OCI-LY7 (cell line): ENCODE measurements at regions not wholly inside any gene's neighbourhood (a gene's known extent, or its start where the extent isn't known, plus 50 kb on each side); places are given as distances from the start of the nearest gene placed in this dataset.

Experiments used
- BruUV-seq: library from RNA; stranded (reverse); fragments of 400-500 nt; replicated peaks from 2 replicates; lab custom pipeline; 2021; lab: Mats Ljungman, UMichigan
- CTCF ChIA-PET: fragments of 300-600 bp; sonication (Branson Sonifier 250); formaldehyde crosslinking; loops from one replicate; lab custom pipeline; 2022; ENCODE audit warnings: antibody characterized with exemption; ENCODE audit not compliant: unreplicated experiment; lab: Charles Lee
- POLR2A ChIA-PET: fragments of 300-600 bp; sonication (Branson Sonifier 250); formaldehyde crosslinking; loops from one replicate; lab custom pipeline; 2022; ENCODE audit warnings: antibody characterized with exemption; lab: Charles Lee
- DNase-seq: peaks from one replicate; pipeline ENCODE4 v3.0.0-alpha.2; 2015; ENCODE audit warnings: low spot score
- H2AFZ ChIP-seq: fragments of 200-600 bp; sonication (generic), shearing (Covaris generic); 2 replicates; pipeline ENCODE4 v1.6.1; 2014; ENCODE audit warnings: mild to moderate bottlenecking, antibody characterized with exemption, low read length, moderate library complexity
- H3K27ac ChIP-seq: fragments of 200-600 bp; sonication (generic); 2 replicates; pipeline ENCODE4 v1.5.1; 2014; ENCODE audit warnings: mixed run types, low read depth, mild to moderate bottlenecking, moderate library complexity, low read length, inconsistent platforms; ENCODE audit not compliant: poor library complexity, severe bottlenecking
- H3K36me3 ChIP-seq: fragments of 200-600 bp; sonication (generic); 2 replicates; pipeline ENCODE4 v1.6.1; 2014; ENCODE audit warnings: mild to moderate bottlenecking, antibody characterized with exemption, low read length, moderate library complexity, mixed read lengths; ENCODE audit not compliant: insufficient read depth
- H3K4me1 ChIP-seq: fragments of 200-600 bp; sonication (generic); 2 replicates; pipeline ENCODE4 v1.5.1; 2014; ENCODE audit warnings: mild to moderate bottlenecking, low read length; ENCODE audit not compliant: insufficient read depth, poor library complexity, severe bottlenecking
- H3K4me2 ChIP-seq: fragments of 200-600 bp; sonication (generic); 2 replicates; pipeline ENCODE4 v1.6.1; 2014; ENCODE audit warnings: mild to moderate bottlenecking, low read length
- H3K4me3 ChIP-seq: fragments of 200-600 bp; sonication (generic); 2 replicates; pipeline ENCODE4 v1.5.1; 2014; ENCODE audit warnings: mild to moderate bottlenecking, low read depth, low read length; ENCODE audit not compliant: poor library complexity, severe bottlenecking
- H3K79me2 ChIP-seq: fragments of 200-600 bp; sonication (generic); 2 replicates; pipeline ENCODE4 v1.6.1; 2016; ENCODE audit warnings: low read depth, mild to moderate bottlenecking, low read length, moderate library complexity, mixed read lengths; ENCODE audit not compliant: insufficient read depth
- H3K9me2 ChIP-seq: fragments of 200-600 bp; sonication (generic); 2 replicates; pipeline ENCODE4 v1.6.1; 2016; ENCODE audit warnings: mild to moderate bottlenecking, low read length, mixed read lengths; ENCODE audit not compliant: insufficient read depth
- H3K9me3 ChIP-seq: fragments of 200-600 bp; sonication (generic); 2 replicates; pipeline ENCODE4 v1.6.1; 2014; ENCODE audit warnings: mild to moderate bottlenecking, mixed run types, low read length, mixed read lengths
- H4K20me1 ChIP-seq: fragments of 200-600 bp; sonication (generic); 2 replicates; pipeline ENCODE4 v1.6.1; 2014; ENCODE audit warnings: mild to moderate bottlenecking, antibody characterized with exemption, low read length, moderate library complexity, mixed read lengths; ENCODE audit not compliant: insufficient read depth
- CTCF ChIP-seq: fragments of 200-600 bp; sonication (generic); conservative IDR thresholded peaks from 2 replicates; pipeline ENCODE4 v1.5.1; 2014; ENCODE audit warnings: mild to moderate bottlenecking, antibody characterized with exemption, low read length, moderate library complexity, mixed read lengths
- EZH2phosphoT487 ChIP-seq: fragments of 200-600 bp; sonication (generic); IDR thresholded peaks from 2 replicates; pipeline ENCODE4 v1.6.1; 2018; ENCODE audit warnings: low read depth, borderline replicate concordance, mild to moderate bottlenecking, mixed run types, antibody characterized with exemption, low read length, moderate library complexity, mixed read lengths
- intact Hi-C: fragments of 100-400 bp; cut with micrococcal nuclease; formaldehyde crosslinking; loops from one replicate; pipeline ENCODE4 v1.10.0; 2022; ENCODE audit not compliant: unreplicated experiment

DNA sequence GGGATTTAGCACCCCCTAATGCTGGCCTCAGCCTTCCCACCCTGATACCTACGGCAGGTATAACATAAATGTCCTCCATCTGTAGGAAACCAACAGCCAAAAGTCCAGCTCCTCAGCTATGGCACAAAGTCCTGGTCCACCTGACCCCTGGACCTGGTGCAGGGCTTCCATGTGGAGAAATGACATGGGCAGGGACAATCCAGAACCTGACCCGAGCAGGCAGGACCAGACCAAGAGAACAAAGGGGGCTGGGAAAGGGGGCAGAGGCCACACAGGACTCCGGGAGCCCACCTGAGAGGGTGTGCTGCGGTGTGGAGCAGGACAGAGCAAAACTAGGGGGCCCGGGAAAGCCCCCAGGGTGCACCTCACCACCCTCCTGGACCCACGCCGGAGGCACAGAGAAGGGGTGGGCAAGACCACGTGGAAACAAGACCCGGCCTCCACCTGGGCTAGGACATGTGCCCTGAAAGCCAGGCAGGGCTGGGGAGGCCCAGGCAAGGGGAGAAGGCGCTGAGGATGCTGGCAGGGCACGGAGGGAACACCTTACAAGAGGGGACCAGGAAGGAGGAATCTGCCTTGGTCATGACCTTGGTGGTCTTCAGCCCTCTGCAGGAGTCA, 368.9 kb downstream of the SHANK2 start:
- Histone ChIP-seq H3K4me1 (no peaks in the 10 kb centered on the region), H3K79me2 (no peaks in the 10 kb centered on the region), H3K27ac (no peak overlapping the region), H3K4me2 (no peak overlapping the region), H4K20me1 (no peaks in the 10 kb centered on the region), H3K9me2 (no peaks in the 10 kb centered on the region), H3K9me3 (no peaks in the 10 kb centered on the region), H3K36me3 (no peaks in the 10 kb centered on the region), H2AFZ (no peak overlapping the region), H3K4me3 (no peak overlapping the region)
- ChIA-PET POLR2A (no interaction called here), CTCF (no interaction called here)
- TF ChIP-seq CTCF = no peak
- DNase-seq = no peak
- intact Hi-C loops = no loop called here
- no TSS peak for BruUV-seq

DNA sequence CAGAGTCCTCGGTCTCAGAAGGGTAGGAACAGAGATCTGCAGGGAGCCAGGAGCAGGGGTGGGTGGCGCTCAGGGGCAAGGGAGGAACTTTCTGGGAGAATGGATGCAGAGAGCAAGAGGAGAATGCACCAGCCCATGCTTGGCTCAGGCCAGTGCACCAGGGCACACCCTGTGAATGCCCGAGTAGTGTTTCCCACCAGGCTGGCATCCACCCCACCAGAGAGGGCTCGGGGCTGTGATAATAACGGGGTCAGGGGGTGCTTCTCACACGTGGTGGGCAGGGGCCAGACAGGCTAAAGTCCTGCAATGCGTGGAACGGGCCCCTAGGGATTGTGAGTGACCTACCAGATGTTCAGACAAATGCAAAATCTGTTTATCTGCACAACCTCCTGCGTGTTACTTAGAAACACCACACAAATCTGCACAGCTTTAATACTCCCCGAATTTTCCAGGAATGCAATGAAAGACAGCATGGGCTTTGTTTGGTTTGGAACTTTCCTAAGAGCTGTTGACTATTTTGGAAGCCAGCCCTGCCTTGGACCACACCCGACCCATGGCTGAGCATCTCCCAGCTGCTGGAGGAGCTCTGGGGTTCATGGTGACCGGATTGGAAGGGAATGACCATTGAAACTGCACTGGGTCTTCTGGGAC, 368.3 kb downstream of the SHANK2 start:
- POLR2A ChIA-PET = no interaction called here
- Histone ChIP-seq H3K4me1 (no peaks in the 10 kb centered on the region), H3K79me2 (no peaks in the 10 kb centered on the region), H4K20me1 (no peaks in the 10 kb centered on the region), H3K9me3 (no peaks in the 10 kb centered on the region), H3K4me2 (no peak overlapping the region), H3K4me3 (no peak overlapping the region), H2AFZ (no peak overlapping the region), H3K36me3 (no peaks in the 10 kb centered on the region), H3K27ac (no peak overlapping the region), H3K9me2 (no peaks in the 10 kb centered on the region)
- TF ChIP-seq CTCF (no peak), EZH2phosphoT487 (no peak)
- DNase-seq = no peak
- intact Hi-C loops = no loop called here
- CTCF ChIA-PET = no interaction called here
- BruUV-seq = no TSS peak
